Brain microvascular endothelial cell (primary cell): ENCODE measurements at regions not wholly inside any gene's neighbourhood (a gene's known extent, or its start where the extent isn't known, plus 50 kb on each side); places are given as distances from the start of the nearest gene placed in this dataset.

ENCODE experiments used
- DNase-seq: peaks from one replicate; pipeline ENCODE4 v3.0.0-alpha.2; 2020
- H3K27ac ChIP-seq: fragments of 250-450 bp; sonication (Bioruptor Pico); 2 replicates; pipeline ENCODE4 v1.5.1; 2020; ENCODE audit warnings: mild to moderate bottlenecking, moderate library complexity
- H3K27me3 ChIP-seq: fragments of 250-450 bp; sonication (Bioruptor Pico); replicated peaks from 2 replicates; pipeline ENCODE4 v1.5.1; 2020; ENCODE audit warnings: mild to moderate bottlenecking
- H3K36me3 ChIP-seq: fragments of 250-450 bp; sonication (Bioruptor Pico); replicated peaks from 2 replicates; pipeline ENCODE4 v1.5.1; 2020; ENCODE audit warnings: mild to moderate bottlenecking
- H3K4me3 ChIP-seq: 2 replicates; pipeline ENCODE4 v1.5.1; 2011; ENCODE audit warnings: low read depth, mild to moderate bottlenecking, control low read depth, low read length, moderate library complexity
- in situ Hi-C: cut with HindIII; loops from 2 replicates; pipeline ENCODE4 v1.10.0; 2017; ENCODE audit warnings: low sequenced_read_pairs, low pct_ligation_motif_present
- TF ChIP-seq, protein P1 (sequence below): IDR thresholded peaks from 2 replicates; pipeline ENCODE4 v1.5.1; 2011; ENCODE audit warnings: low read depth, mild to moderate bottlenecking, moderate library complexity, low read length, control low read depth, inconsistent platforms; ENCODE audit errors: missing control alignments

DNA sequence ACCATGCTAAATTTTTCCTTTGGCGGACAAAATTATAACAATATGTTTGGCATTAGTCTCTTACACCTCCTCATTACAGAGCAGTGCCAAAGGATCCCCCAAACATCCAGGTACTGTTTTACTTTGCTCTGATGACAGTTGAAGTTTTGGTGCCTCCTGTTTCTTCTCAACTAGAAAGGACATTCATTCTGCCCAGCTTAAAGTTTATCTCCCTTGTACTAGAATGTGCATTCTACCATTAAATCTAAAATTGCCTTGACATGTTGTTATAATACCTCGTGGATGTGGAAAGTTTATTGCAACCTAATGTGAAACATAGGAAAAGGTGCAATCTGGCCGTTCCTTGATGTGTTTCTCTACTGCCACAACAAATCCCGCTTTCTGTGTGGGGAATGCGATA lies 173.4 kb downstream of the KITLG start:
- no peak overlapping the region for H3K4me3 ChIP-seq

DNA sequence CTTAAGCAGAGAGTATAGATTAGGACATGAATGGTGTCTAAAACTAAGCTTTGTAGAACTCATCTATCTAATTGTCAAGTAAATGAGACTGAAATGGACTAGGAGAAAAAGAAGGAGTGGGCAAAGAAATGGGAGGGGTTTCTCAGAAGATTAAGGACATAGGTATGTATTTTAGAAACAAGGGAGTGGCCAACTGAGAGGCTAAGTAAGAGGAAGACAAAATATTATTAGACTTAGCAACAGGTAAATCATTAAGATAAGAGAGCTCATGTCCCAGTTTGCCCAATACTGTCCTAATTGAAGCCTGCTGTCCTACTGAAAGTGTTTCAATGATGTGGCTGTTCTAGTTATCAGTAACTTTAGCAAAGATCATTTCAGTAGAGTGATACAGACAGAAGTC lies 171.4 kb downstream of the KITLG start:
- Histone ChIP-seq H3K36me3 (no peaks in the 10 kb centered on the region), H3K27me3 (no peaks in the 10 kb centered on the region), H3K27ac (no peak overlapping the region), H3K4me3 (no peak overlapping the region)
- TF ChIP-seq, protein P1, sequence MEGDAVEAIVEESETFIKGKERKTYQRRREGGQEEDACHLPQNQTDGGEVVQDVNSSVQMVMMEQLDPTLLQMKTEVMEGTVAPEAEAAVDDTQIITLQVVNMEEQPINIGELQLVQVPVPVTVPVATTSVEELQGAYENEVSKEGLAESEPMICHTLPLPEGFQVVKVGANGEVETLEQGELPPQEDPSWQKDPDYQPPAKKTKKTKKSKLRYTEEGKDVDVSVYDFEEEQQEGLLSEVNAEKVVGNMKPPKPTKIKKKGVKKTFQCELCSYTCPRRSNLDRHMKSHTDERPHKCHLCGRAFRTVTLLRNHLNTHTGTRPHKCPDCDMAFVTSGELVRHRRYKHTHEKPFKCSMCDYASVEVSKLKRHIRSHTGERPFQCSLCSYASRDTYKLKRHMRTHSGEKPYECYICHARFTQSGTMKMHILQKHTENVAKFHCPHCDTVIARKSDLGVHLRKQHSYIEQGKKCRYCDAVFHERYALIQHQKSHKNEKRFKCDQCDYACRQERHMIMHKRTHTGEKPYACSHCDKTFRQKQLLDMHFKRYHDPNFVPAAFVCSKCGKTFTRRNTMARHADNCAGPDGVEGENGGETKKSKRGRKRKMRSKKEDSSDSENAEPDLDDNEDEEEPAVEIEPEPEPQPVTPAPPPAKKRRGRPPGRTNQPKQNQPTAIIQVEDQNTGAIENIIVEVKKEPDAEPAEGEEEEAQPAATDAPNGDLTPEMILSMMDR, result no peak
- in situ Hi-C loops, result no loop called here
- no peak for DNase-seq

More for the DNA sequence above, 173.4 kb downstream of the KITLG start:
- in situ Hi-C loops, result no loop called here
- no peak overlapping the region for H3K27ac ChIP-seq
- no peaks in the 10 kb centered on the region for H3K36me3 ChIP-seq
- H3K27me3 ChIP-seq, result no peaks in the 10 kb centered on the region
- DNase-seq, result no peak
- TF ChIP-seq, protein P1, result no peak

DNA sequence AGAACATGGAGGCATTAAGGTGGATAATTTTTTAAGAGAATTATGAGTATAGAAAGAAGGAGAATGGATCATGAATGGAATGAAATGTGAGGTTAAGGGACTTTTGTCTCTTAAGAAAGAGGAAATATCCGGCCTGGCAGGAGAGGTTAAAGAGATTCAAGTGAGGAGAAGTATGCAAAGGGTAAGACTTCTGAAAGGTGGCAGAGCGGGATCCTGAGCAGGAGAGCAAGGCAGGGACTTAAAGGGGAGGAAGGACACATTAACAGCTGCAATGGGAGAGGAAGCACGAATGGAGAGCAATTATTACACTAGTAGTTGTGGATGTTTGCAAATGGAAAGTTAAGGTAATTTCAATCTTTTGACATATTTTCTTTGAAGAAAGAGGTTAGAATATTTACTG lies 171.0 kb downstream of the KITLG start:
- H3K4me3 ChIP-seq, result no peak overlapping the region
- no peak overlapping the region for H3K27ac ChIP-seq
- H3K27me3 ChIP-seq, result no peaks in the 10 kb centered on the region
- TF ChIP-seq, protein P1, result no peak
- H3K36me3 ChIP-seq, result no peaks in the 10 kb centered on the region
- in situ Hi-C loops, result no loop called here
- DNase-seq, result no peak

DNA sequence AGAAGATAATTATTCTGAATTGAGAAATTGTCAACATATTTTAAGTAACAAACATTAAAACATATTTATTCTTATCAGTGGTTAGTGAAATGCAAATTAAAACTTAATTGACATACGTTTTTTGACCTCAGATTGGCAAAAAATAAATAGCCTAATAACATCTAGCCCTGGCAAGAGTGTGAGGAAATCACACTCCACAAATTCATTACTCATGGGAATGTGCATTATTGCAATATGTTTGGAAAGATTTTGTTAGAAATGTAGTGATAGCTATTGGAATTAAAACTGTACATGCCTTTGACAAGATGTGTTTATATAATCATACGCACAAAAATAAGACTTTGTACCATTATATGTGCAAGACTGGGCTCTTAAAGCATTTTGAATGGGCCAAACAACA lies 168.6 kb downstream of the KITLG start:
- TF ChIP-seq, protein P1, result no peak
- Histone ChIP-seq H3K27me3 (no peaks in the 10 kb centered on the region), H3K27ac (no peak overlapping the region), H3K4me3 (no peak overlapping the region), H3K36me3 (no peaks in the 10 kb centered on the region)
- in situ Hi-C loops, result no loop called here
- no peak for DNase-seq

DNA sequence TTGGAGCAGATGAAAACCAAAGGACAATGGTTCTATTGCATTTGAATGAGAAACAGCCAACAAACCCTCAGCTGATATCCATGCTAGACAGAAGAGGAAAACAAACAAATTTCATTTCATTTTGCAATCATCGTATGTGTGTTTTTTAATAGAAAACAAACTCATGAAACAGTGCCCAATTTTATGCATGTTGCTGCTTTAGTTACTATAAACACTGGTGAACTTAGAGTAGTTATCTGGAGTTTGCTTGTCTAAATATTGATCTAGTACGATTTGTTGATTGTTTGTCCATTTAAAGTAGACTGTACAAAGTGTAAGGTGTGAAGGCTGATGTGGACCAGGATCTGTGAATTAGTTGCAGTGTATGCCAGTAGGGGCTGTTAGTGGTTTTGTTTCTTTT lies 166.6 kb downstream of the KITLG start:
- no peak for DNase-seq
- H3K4me3 ChIP-seq, result no peak overlapping the region
- in situ Hi-C loops, result no loop called here

DNA sequence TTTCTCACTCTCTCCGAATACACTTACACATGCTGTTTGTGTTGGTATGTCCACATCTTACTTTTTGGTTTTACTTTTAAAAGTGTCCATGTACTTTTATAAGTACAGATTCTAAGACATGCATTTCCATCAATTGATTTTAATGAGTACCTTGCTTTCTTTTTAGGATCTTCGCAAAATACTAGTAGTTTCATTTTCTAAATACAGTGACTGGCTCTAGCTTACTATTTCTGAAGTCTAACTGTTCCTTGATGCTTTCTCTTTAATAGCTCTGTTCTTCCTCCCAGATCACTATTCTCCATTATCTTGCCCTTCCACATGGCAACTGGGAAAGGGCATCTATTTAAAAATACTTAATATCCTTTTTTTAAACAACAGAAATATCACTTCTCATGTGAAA lies 164.1 kb downstream of the KITLG start:
- in situ Hi-C loops, result no loop called here
- Histone ChIP-seq H3K27me3 (no peaks in the 10 kb centered on the region), H3K36me3 (no peaks in the 10 kb centered on the region), H3K4me3 (peak overlapping the region; percentile 41), H3K27ac (peak overlapping the region; percentile 88)
- no peak for DNase-seq
- TF ChIP-seq, protein P1, result no peak

More for the DNA sequence above, 166.6 kb downstream of the KITLG start:
- Histone ChIP-seq H3K36me3 (no peaks in the 10 kb centered on the region), H3K27me3 (no peaks in the 10 kb centered on the region), H3K27ac (no peak overlapping the region)
- TF ChIP-seq, protein P1, result no peak
